PC-3 (cell line): ENCODE measurements at regions not wholly inside any gene's neighbourhood (a gene's known extent, or its start where the extent isn't known, plus 50 kb on each side); places are given as distances from the start of the nearest gene placed in this dataset.

Experiments
- ATAC-seq: fragments of 200-7000 bp; cut with Tn5 transposase; 2 replicates; pipeline ENCODE4 v1.9.1; 2020; ENCODE audit warnings: mild to moderate bottlenecking, moderate library complexity
- BruUV-seq: library from RNA; stranded (reverse); fragments of 400-500 nt; replicated peaks from 2 replicates; lab custom pipeline; 2021; lab: Mats Ljungman, UMichigan
- CTCF ChIA-PET: fragments of 300-600 bp; sonication (Branson Sonifier 250); formaldehyde crosslinking; loops from one replicate; lab custom pipeline; 2022; ENCODE audit warnings: antibody characterized with exemption; lab: Charles Lee
- POLR2A ChIA-PET: fragments of 300-600 bp; sonication (Branson Sonifier 250); formaldehyde crosslinking; loops from one replicate; lab custom pipeline; 2022; ENCODE audit warnings: antibody characterized with exemption; ENCODE audit not compliant: unreplicated experiment; lab: Charles Lee
- DNase-seq: peaks from one replicate; pipeline ENCODE4 v3.0.0-alpha.2; 2015
- H2AFZ ChIP-seq: fragments of 300-600 bp; sonication (generic); 2 replicates; pipeline ENCODE4 v1.6.0; 2016; ENCODE audit warnings: antibody characterized with exemption, low read length
- H3F3A ChIP-seq: fragments of 300-600 bp; sonication (generic); one replicate; pipeline ENCODE4 v1.6.0; 2017; ENCODE audit warnings: antibody characterized with exemption, low read length, control low read depth, mild to moderate bottlenecking; ENCODE audit not compliant: unreplicated experiment
- H3K27ac ChIP-seq: fragments of 300-600 bp; sonication (generic); 2 replicates; pipeline ENCODE4 v1.5.1; 2016; ENCODE audit warnings: mild to moderate bottlenecking, low read length
- H3K27me3 ChIP-seq: fragments of 300-600 bp; sonication (generic); 2 replicates; pipeline ENCODE4 v1.6.1; 2016; ENCODE audit warnings: low read length, mixed read lengths
- H3K36me3 ChIP-seq: fragments of 300-600 bp; sonication (generic); 2 replicates; pipeline ENCODE4 v1.6.1; 2016; ENCODE audit warnings: low read depth, mixed run types, low read length, mixed read lengths
- H3K4me1 ChIP-seq: fragments of 300-600 bp; sonication (generic); 2 replicates; pipeline ENCODE4 v1.5.1; 2016; ENCODE audit warnings: low read length; ENCODE audit not compliant: insufficient read depth
- H3K4me2 ChIP-seq: fragments of 300-600 bp; sonication (generic); 2 replicates; pipeline ENCODE4 v1.6.0; 2016; ENCODE audit warnings: low read length
- H3K4me3 ChIP-seq: fragments of 300-600 bp; sonication (generic); 2 replicates; pipeline ENCODE4 v1.5.1; 2016; ENCODE audit warnings: mild to moderate bottlenecking, low read length, mixed read lengths
- H3K79me2 ChIP-seq: fragments of 300-600 bp; sonication (generic); 2 replicates; pipeline ENCODE4 v1.6.1; 2017; ENCODE audit warnings: low read length, mixed read lengths
- H3K9ac ChIP-seq: fragments of 300-600 bp; sonication (generic); 2 replicates; pipeline ENCODE4 v1.6.0; 2016; ENCODE audit warnings: mild to moderate bottlenecking, low read length
- H3K9me2 ChIP-seq: fragments of 300-600 bp; sonication (generic); replicated peaks from 2 replicates; pipeline ENCODE4 v1.6.1; 2016; ENCODE audit warnings: mixed run types, low read length, mixed read lengths
- H3K9me3 ChIP-seq: fragments of 300-600 bp; sonication (generic); 2 replicates; pipeline ENCODE4 v1.6.1; 2016; ENCODE audit warnings: low read length, mixed read lengths
- H4K20me1 ChIP-seq: fragments of 300-600 bp; sonication (generic); 2 replicates; pipeline ENCODE4 v1.6.1; 2016; ENCODE audit warnings: low read length, mixed read lengths
- EZH2 ChIP-seq: fragments of 300-600 bp; sonication (generic); IDR thresholded peaks from one replicate; pipeline ENCODE4 v1.6.1; 2017; ENCODE audit warnings: antibody characterized with exemption, mild to moderate bottlenecking, low read length; ENCODE audit not compliant: unreplicated experiment
- EZH2phosphoT487 ChIP-seq: fragments of 300-600 bp; sonication (generic); IDR thresholded peaks from 2 replicates; pipeline ENCODE4 v1.6.1; 2018; ENCODE audit warnings: mild to moderate bottlenecking, antibody characterized with exemption, low read length, borderline replicate concordance
- intact Hi-C: fragments of 100-400 bp; cut with micrococcal nuclease; formaldehyde crosslinking; loops from 2 replicates; pipeline ENCODE4 v1.9.0; 2023
- TF ChIP-seq, protein P1 (sequence below): fragments of 300-600 bp; sonication (generic); conservative IDR thresholded peaks from 2 replicates; pipeline ENCODE4 v1.5.1; 2017; ENCODE audit warnings: antibody characterized with exemption, low read depth, mild to moderate bottlenecking, low read length

GRCh38 chr2:126798276-126799140, 100.2 kb upstream of the TEX51 start:
- no TSS peak for BruUV-seq
- POLR2A ChIA-PET, result interaction anchor here (0.7 kb wide), 1 partner anchor 264 kb away, joined by 3 read pairs; no protein-coding TSS in a partner anchor

GRCh38 chr2:126799301-126799700, 99.4 kb upstream of the TEX51 start:
- no peaks in the 10 kb centered on the region for H3K9me2 ChIP-seq
- no peaks in the 10 kb centered on the region for H3K9me3 ChIP-seq
- no TSS peak for BruUV-seq
- H3K79me2 ChIP-seq, result no peaks in the 10 kb centered on the region
- ChIA-PET POLR2A (interaction anchor here (0.7 kb wide), 1 partner anchor 263 kb away, joined by 3 read pairs; no protein-coding TSS in a partner anchor), CTCF (no interaction called here)
- no peaks in the 10 kb centered on the region for H3F3A ChIP-seq
- H4K20me1 ChIP-seq, result no peaks in the 10 kb centered on the region
- intact Hi-C loops, result no loop called here
- DNase-seq (no peak), ATAC-seq (no peak)
- TF ChIP-seq EZH2 (no peak), EZH2phosphoT487 (no peak)
- TF ChIP-seq, protein P1, sequence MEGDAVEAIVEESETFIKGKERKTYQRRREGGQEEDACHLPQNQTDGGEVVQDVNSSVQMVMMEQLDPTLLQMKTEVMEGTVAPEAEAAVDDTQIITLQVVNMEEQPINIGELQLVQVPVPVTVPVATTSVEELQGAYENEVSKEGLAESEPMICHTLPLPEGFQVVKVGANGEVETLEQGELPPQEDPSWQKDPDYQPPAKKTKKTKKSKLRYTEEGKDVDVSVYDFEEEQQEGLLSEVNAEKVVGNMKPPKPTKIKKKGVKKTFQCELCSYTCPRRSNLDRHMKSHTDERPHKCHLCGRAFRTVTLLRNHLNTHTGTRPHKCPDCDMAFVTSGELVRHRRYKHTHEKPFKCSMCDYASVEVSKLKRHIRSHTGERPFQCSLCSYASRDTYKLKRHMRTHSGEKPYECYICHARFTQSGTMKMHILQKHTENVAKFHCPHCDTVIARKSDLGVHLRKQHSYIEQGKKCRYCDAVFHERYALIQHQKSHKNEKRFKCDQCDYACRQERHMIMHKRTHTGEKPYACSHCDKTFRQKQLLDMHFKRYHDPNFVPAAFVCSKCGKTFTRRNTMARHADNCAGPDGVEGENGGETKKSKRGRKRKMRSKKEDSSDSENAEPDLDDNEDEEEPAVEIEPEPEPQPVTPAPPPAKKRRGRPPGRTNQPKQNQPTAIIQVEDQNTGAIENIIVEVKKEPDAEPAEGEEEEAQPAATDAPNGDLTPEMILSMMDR, result no peak
- H3K36me3 ChIP-seq, result no peaks in the 10 kb centered on the region
- H3K27me3 ChIP-seq, result peaks cover 67% of the 10 kb centered on the region
- no peak overlapping the region for H3K27ac ChIP-seq
- no peak overlapping the region for H2AFZ ChIP-seq
- no peak overlapping the region for H3K4me3 ChIP-seq
- no peak overlapping the region for H3K9ac ChIP-seq
- no peak overlapping the region for H3K4me2 ChIP-seq
- no peaks in the 10 kb centered on the region for H3K4me1 ChIP-seq

More at GRCh38 chr2:126798276-126799140, 100.2 kb upstream of the TEX51 start:
- DNase-seq (no peak), ATAC-seq (no peak)
- H3K4me3 ChIP-seq, result no peak overlapping the region
- TF ChIP-seq EZH2 (no peak), EZH2phosphoT487 (no peak)
- TF ChIP-seq, protein P1, result no peak
- H3K9me3 ChIP-seq, result no peaks in the 10 kb centered on the region
- no peak overlapping the region for H3K27ac ChIP-seq
- intact Hi-C loops, result no loop called here
- CTCF ChIA-PET, result no interaction called here
- H3K79me2 ChIP-seq, result no peaks in the 10 kb centered on the region
- no peak overlapping the region for H3K9ac ChIP-seq
- no peaks in the 10 kb centered on the region for H3K36me3 ChIP-seq
- no peak overlapping the region for H2AFZ ChIP-seq
- no peaks in the 10 kb centered on the region for H3F3A ChIP-seq
- no peaks in the 10 kb centered on the region for H3K4me1 ChIP-seq
- H4K20me1 ChIP-seq, result no peaks in the 10 kb centered on the region
- no peaks in the 10 kb centered on the region for H3K9me2 ChIP-seq
- peaks cover 66% of the 10 kb centered on the region for H3K27me3 ChIP-seq
- no peak overlapping the region for H3K4me2 ChIP-seq

DNA sequence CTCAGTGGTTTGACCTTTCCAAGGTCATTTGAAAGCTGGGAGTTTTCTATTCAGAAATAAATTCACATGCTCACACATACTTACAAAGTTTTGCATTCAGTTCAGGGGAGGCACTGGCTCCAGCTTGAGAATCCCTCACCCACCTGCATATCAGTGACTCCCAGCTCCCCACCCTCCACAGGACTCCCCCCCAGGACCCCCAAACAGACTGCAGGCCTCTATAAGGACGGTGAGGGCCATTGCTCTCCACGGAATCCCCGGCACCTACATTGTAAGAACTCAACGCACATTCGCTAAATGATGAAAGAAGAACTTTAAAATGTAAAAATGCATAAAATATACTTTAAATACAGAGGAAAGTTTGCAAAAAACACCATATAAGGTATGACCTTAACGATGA, 97.2 kb upstream of the TEX51 start:
- no TSS peak for BruUV-seq
- DNase-seq, result no peak
- CTCF ChIA-PET, result no interaction called here

More for the DNA sequence above, 97.2 kb upstream of the TEX51 start:
- no peak overlapping the region for H2AFZ ChIP-seq
- no peaks in the 10 kb centered on the region for H3K9me3 ChIP-seq
- intact Hi-C loops, result no loop called here
- H3K4me3 ChIP-seq, result no peak overlapping the region
- H3K27me3 ChIP-seq, result peaks cover 52% of the 10 kb centered on the region
- no peak for ATAC-seq
- no peak overlapping the region for H3K27ac ChIP-seq
- H4K20me1 ChIP-seq, result no peaks in the 10 kb centered on the region
- no peaks in the 10 kb centered on the region for H3F3A ChIP-seq
- H3K9ac ChIP-seq, result no peak overlapping the region
- POLR2A ChIA-PET, result no interaction called here
- H3K9me2 ChIP-seq, result no peaks in the 10 kb centered on the region
- no peaks in the 10 kb centered on the region for H3K79me2 ChIP-seq
- H3K4me1 ChIP-seq, result no peaks in the 10 kb centered on the region
- H3K4me2 ChIP-seq, result no peak overlapping the region
- no peaks in the 10 kb centered on the region for H3K36me3 ChIP-seq
- TF ChIP-seq EZH2phosphoT487 (no peak), EZH2 (no peak)
- TF ChIP-seq, protein P1, result no peak
